OCI-LY1 (cell line): ENCODE measurements at regions not wholly inside any gene's neighbourhood (a gene's known extent, or its start where the extent isn't known, plus 50 kb on each side); places are given as distances from the start of the nearest gene placed in this dataset.

Experiments used
- H2AFZ ChIP-seq: fragments of 200-600 bp; sonication (generic), shearing (Covaris generic); 2 replicates; pipeline ENCODE4 v1.6.0; 2014; ENCODE audit warnings: antibody characterized with exemption, mild to moderate bottlenecking, low read length
- H3F3A ChIP-seq: fragments of 200-600 bp; sonication (generic), shearing (Covaris generic); 2 replicates; pipeline ENCODE4 v1.6.0; 2014; ENCODE audit warnings: mild to moderate bottlenecking, antibody characterized with exemption, low read length, moderate library complexity; ENCODE audit not compliant: insufficient read depth
- H3K27ac ChIP-seq: fragments of 200-600 bp; sonication (generic); 2 replicates; pipeline ENCODE4 v1.5.1; 2014; ENCODE audit warnings: low read length, mixed run types, mild to moderate bottlenecking, low read depth; ENCODE audit not compliant: poor library complexity, severe bottlenecking
- H3K27me3 ChIP-seq: fragments of 200-600 bp; sonication (generic); 2 replicates; pipeline ENCODE4 v1.6.0; 2014; ENCODE audit warnings: antibody characterized with exemption, mild to moderate bottlenecking, low read length, moderate library complexity; ENCODE audit not compliant: insufficient read depth
- H3K36me3 ChIP-seq: fragments of 200-600 bp; sonication (generic); 2 replicates; pipeline ENCODE4 v1.6.1; 2014; ENCODE audit warnings: mild to moderate bottlenecking, antibody characterized with exemption, low read length, moderate library complexity, mixed read lengths; ENCODE audit not compliant: insufficient read depth
- H3K4me1 ChIP-seq: fragments of 200-600 bp; sonication (generic); 2 replicates; pipeline ENCODE4 v1.5.1; 2014; ENCODE audit warnings: mild to moderate bottlenecking, low read length, moderate library complexity; ENCODE audit not compliant: insufficient read depth, severe bottlenecking
- H3K4me2 ChIP-seq: fragments of 200-600 bp; sonication (generic), shearing (Covaris generic); 2 replicates; pipeline ENCODE4 v1.6.1; 2014; ENCODE audit warnings: low read length
- H3K4me3 ChIP-seq: fragments of 200-600 bp; sonication (generic); 2 replicates; pipeline ENCODE4 v1.5.1; 2014; ENCODE audit warnings: low read length, low read depth, mild to moderate bottlenecking, mixed read lengths; ENCODE audit not compliant: poor library complexity, severe bottlenecking
- H3K79me2 ChIP-seq: fragments of 200-600 bp; shearing (Covaris generic); 2 replicates; pipeline ENCODE4 v1.6.1; 2016; ENCODE audit warnings: mixed run types, low read length, mixed read lengths; ENCODE audit not compliant: insufficient read depth
- H3K9ac ChIP-seq: fragments of 200-600 bp; sonication (generic), shearing (Covaris generic); 2 replicates; pipeline ENCODE4 v1.6.1; 2014; ENCODE audit warnings: mild to moderate bottlenecking, low read length, mixed read lengths
- H3K9me2 ChIP-seq: fragments of 200-600 bp; sonication (generic), shearing (Covaris generic); 2 replicates; pipeline ENCODE4 v1.6.1; 2014; ENCODE audit warnings: low read depth, mild to moderate bottlenecking, low read length, mixed read lengths
- H3K9me3 ChIP-seq: fragments of 200-600 bp; shearing (Covaris generic); 2 replicates; pipeline ENCODE4 v1.6.1; 2014; ENCODE audit warnings: low read length, mixed read lengths
- H4K20me1 ChIP-seq: fragments of 200-600 bp; sonication (generic), shearing (Covaris generic); 2 replicates; pipeline ENCODE4 v1.6.0; 2016; ENCODE audit warnings: mild to moderate bottlenecking, low read length; ENCODE audit not compliant: insufficient read depth
- EZH2 ChIP-seq: fragments of 200-600 bp; sonication (generic), shearing (Covaris generic); IDR thresholded peaks from 2 replicates; pipeline ENCODE4 v1.8.0; 2017; ENCODE audit warnings: borderline replicate concordance, mixed run types, mild to moderate bottlenecking, antibody characterized with exemption, low read length, moderate library complexity, mixed read lengths
- TF ChIP-seq, protein P1 (sequence below): fragments of 200-600 bp; sonication (generic), shearing (Covaris generic); IDR thresholded peaks from 2 replicates; pipeline ENCODE4 v1.5.1; 2017; ENCODE audit warnings: mild to moderate bottlenecking, antibody characterized with exemption, low read length, moderate library complexity, mixed read lengths

- no peak overlapping the region for H3K4me3 ChIP-seq
- no peaks in the 10 kb centered on the region for H3K27me3 ChIP-seq
- no peak overlapping the region for H3K9ac ChIP-seq
- no peaks in the 10 kb centered on the region for H3F3A ChIP-seq
- H3K9me2 ChIP-seq: no peaks in the 10 kb centered on the region
- H3K36me3 ChIP-seq: no peaks in the 10 kb centered on the region
- no peak overlapping the region for H2AFZ ChIP-seq
- H4K20me1 ChIP-seq: no peaks in the 10 kb centered on the region
- no peak overlapping the region for H3K4me2 ChIP-seq
- no peak for TF ChIP-seq EZH2
- TF ChIP-seq, protein P1, sequence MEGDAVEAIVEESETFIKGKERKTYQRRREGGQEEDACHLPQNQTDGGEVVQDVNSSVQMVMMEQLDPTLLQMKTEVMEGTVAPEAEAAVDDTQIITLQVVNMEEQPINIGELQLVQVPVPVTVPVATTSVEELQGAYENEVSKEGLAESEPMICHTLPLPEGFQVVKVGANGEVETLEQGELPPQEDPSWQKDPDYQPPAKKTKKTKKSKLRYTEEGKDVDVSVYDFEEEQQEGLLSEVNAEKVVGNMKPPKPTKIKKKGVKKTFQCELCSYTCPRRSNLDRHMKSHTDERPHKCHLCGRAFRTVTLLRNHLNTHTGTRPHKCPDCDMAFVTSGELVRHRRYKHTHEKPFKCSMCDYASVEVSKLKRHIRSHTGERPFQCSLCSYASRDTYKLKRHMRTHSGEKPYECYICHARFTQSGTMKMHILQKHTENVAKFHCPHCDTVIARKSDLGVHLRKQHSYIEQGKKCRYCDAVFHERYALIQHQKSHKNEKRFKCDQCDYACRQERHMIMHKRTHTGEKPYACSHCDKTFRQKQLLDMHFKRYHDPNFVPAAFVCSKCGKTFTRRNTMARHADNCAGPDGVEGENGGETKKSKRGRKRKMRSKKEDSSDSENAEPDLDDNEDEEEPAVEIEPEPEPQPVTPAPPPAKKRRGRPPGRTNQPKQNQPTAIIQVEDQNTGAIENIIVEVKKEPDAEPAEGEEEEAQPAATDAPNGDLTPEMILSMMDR: no peak
- H3K27ac ChIP-seq: no peak overlapping the region
- H3K79me2 ChIP-seq: no peaks in the 10 kb centered on the region
- H3K4me1 ChIP-seq: no peaks in the 10 kb centered on the region
- H3K9me3 ChIP-seq: no peaks in the 10 kb centered on the region
Observed at GRCh38 chr4:163967710-163968109, 473.2 kb downstream of the TMA16 start.

- no peak for TF ChIP-seq EZH2
- TF ChIP-seq, protein P1: no peak
- no peak overlapping the region for H3K9ac ChIP-seq
- H2AFZ ChIP-seq: no peak overlapping the region
- no peaks in the 10 kb centered on the region for H3K9me3 ChIP-seq
- H3K4me3 ChIP-seq: no peak overlapping the region
- no peaks in the 10 kb centered on the region for H4K20me1 ChIP-seq
- H3K79me2 ChIP-seq: no peaks in the 10 kb centered on the region
- H3K27me3 ChIP-seq: no peaks in the 10 kb centered on the region
- no peaks in the 10 kb centered on the region for H3K36me3 ChIP-seq
- no peak overlapping the region for H3K4me2 ChIP-seq
- no peaks in the 10 kb centered on the region for H3F3A ChIP-seq
- H3K4me1 ChIP-seq: no peaks in the 10 kb centered on the region
- H3K27ac ChIP-seq: no peak overlapping the region
- H3K9me2 ChIP-seq: no peaks in the 10 kb centered on the region
Observed at GRCh38 chr4:163969291-163969690, 474.8 kb downstream of the TMA16 start.

DNA sequence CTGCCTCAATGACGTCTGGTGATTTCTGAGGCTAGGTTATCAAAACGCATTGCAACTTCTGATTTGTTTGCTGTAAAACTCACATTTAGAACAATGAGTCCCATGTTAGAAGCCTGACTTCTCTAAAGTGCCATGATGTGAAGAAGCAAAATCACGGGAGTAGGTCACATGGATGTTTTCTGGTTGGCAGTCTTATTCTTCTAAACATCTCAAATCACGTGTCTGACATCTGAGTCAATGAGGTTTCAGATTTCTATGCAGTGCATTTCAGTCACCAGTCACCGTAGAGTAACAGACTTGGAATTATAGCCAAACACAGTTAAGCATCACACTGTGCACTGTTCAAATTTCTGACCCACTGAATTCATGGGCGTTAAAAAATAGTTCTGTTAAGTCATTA, 482.1 kb downstream of the TMA16 start:
- Histone ChIP-seq H3K4me1 (no peaks in the 10 kb centered on the region), H3K27ac (no peak overlapping the region), H3K9ac (no peak overlapping the region), H3F3A (no peaks in the 10 kb centered on the region), H2AFZ (no peak overlapping the region), H3K27me3 (no peaks in the 10 kb centered on the region), H3K36me3 (no peaks in the 10 kb centered on the region), H3K4me2 (no peak overlapping the region), H3K9me3 (no peaks in the 10 kb centered on the region), H3K79me2 (no peaks in the 10 kb centered on the region), H3K4me3 (no peak overlapping the region), H3K9me2 (no peaks in the 10 kb centered on the region), H4K20me1 (no peaks in the 10 kb centered on the region)
- TF ChIP-seq, protein P1: no peak
- no peak for TF ChIP-seq EZH2
